HG02973 (cell line): ENCODE measurements at regions not wholly inside any gene's neighbourhood (a gene's known extent, or its start where the extent isn't known, plus 50 kb on each side); places are given as distances from the start of the nearest gene placed in this dataset.

Source experiments
- ATAC-seq: cut with Tn5 transposase; IDR thresholded peaks from one replicate; pipeline ENCODE4 v1.9.1; 2021; ENCODE audit warnings: moderate library complexity; ENCODE audit not compliant: unreplicated experiment

GRCh38 chr11:8796941-8797340 lies 114.0 kb upstream of the AKIP1 start:
- no peak for ATAC-seq

- ATAC-seq = no peak
Observed at GRCh38 chr11:8799273-8799672, 111.7 kb upstream of the AKIP1 start.

GRCh38 chr11:8800520-8801110 lies 110.4 kb upstream of the AKIP1 start:
- no peak for ATAC-seq

GRCh38 chr11:8801121-8801520 lies 109.9 kb upstream of the AKIP1 start:
- ATAC-seq = no peak

- ATAC-seq = no peak
Observed at GRCh38 chr11:8802251-8802650, 108.7 kb upstream of the AKIP1 start.

- no peak for ATAC-seq
Observed at GRCh38 chr11:8803973-8804372, 107.0 kb upstream of the AKIP1 start.

- ATAC-seq = no peak
Observed at GRCh38 chr11:8805296-8805695, 105.7 kb upstream of the AKIP1 start.

GRCh38 chr11:8806974-8807373 lies 104.0 kb upstream of the AKIP1 start:
- no peak for ATAC-seq

- no peak for ATAC-seq
Observed at GRCh38 chr11:8807544-8808225, 103.3 kb upstream of the AKIP1 start.

- no peak for ATAC-seq
Observed at GRCh38 chr11:8808226-8808585, 102.8 kb upstream of the AKIP1 start.

- ATAC-seq = no peak
Observed at GRCh38 chr11:8809241-8809938, 101.6 kb upstream of the AKIP1 start.

- ATAC-seq = no peak
Observed at GRCh38 chr11:8809939-8810539, 101.0 kb upstream of the AKIP1 start.

- ATAC-seq = no peak
Observed at GRCh38 chr11:8810540-8811301, 100.3 kb upstream of the AKIP1 start.

GRCh38 chr11:8811571-8811970 lies 99.4 kb upstream of the AKIP1 start:
- no peak for ATAC-seq

GRCh38 chr11:8812438-8812837 lies 98.6 kb upstream of the AKIP1 start:
- no peak for ATAC-seq

GRCh38 chr11:8813658-8814057 lies 97.3 kb upstream of the AKIP1 start:
- ATAC-seq = peak; percentile 67

- no peak for ATAC-seq
Observed at GRCh38 chr11:8814209-8814922, 96.6 kb upstream of the AKIP1 start.

- ATAC-seq = no peak
Observed at GRCh38 chr11:8814923-8815240, 96.1 kb upstream of the AKIP1 start.

GRCh38 chr11:8818421-8818820 lies 92.6 kb upstream of the AKIP1 start:
- no peak for ATAC-seq

- no peak for ATAC-seq
Observed at GRCh38 chr11:8820401-8820800, 90.6 kb upstream of the AKIP1 start.

GRCh38 chr11:8822469-8822868 lies 88.5 kb upstream of the AKIP1 start:
- ATAC-seq = no peak
